NOMO-1 (cell line): ENCODE measurements at regions not wholly inside any gene's neighbourhood (a gene's known extent, or its start where the extent isn't known, plus 50 kb on each side); places are given as distances from the start of the nearest gene placed in this dataset.
A peak's percentile ranks its signal among the peaks of the same experiment; 100 is the strongest.
"Not testable (repeated sequence)": the region's sequence is repeated elsewhere in the genome, so short reads cannot be mapped to it uniquely, and the experiment has no call there.

Source experiments
- DNase-seq, 2 experiments: peaks; one replicate each; lab custom pipeline; 2025; ENCODE audit not compliant: unreplicated experiment in 2 of 2; lab: John Stamatoyannopoulos, UW

DNA sequence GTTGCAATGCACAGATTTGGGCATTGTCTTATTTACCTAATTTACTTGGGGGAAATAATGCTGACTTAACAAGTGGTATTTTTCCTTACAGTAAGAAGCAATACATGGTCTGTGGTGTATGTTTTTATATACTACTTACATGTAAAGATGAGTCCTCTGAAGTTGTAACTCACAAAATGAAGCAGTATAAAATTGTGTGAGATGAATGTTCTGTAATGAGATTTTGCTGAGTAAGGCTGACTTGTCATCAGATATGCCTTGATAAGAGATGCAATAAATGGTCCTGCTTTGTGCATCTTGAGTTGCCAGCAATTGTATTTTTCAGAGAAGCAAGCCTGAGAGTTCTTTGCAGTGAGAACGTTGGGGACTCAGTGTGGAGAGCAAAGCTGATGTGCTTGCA lies 92.2 kb upstream of the GNAQ start:
- DNase-seq, result no peak

DNA sequence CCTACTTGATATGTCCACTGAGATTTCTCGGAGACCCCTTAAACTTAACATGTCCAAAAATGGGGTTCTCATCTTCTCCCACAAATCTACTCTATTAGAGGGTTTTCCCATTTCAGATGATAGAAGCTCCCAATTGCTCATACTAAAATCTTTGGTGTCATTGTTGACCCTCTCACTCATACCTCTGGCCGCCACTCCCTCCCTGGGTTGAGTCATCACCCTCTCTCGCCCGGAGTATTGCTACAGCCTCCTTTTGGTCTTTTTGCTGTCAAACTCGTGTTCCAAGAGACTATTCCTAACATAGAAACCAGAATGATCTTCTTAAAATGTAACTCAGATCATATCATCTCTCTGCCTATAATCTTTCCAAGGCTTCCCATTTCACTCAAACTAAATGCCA lies 91.0 kb upstream of the GNAQ start:
- DNase-seq, result no peak

DNA sequence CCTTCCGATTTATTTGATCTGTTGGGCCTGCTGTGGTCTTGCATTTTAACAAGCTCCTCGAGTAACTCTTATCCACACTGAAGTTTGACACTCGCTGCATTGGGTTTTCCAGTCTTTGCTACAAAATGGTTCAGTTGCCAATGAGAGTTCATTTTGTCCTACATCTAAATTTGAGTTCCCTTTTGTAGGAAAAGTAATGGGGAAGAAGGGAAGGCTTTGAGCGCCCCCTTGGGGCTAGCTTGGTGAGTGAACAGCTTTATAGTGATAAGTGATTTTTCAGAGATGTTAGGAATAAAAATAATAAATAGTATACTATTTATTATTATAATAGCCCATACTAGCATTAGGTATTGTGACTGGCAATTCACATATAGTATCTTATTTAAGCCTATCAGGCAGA lies 89.9 kb upstream of the GNAQ start:
- DNase-seq, result peak in 1 of 2 experiments; percentile 26

DNA sequence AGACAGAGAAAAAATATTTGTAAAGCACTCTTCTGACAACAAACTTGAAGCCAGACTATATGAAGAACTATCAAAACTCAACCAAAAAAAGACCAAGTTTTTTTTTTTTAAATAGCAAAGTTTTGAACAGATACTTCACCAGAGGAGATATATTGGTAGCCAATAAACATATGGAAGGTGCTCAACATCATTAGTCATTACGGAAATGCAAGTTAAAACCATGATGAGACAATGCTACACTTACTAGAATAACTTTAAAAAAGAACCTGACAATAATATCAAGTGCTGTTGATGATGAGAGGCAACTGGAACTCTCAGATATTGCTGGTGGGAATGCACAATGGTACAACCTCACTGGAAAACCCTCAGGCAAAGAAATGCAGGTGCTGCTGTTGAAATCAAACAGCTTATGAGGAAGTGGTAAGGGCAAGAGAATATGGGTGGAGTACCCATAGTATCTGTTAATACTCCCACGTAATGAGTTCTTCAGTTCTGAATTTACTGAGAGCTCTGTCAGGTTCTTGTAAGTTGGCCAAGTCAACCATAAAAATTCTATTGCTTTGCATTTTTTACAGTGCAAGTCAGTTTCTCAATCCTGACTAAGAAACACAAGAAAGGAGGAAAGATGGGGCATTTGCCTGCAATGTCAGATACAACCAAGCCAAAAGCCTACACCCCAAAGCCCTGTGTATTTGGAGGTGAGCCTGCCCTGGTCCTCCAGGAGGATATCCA lies 87.3 kb upstream of the GNAQ start:
- peak; percentile 28 to 67 for DNase-seq

DNA sequence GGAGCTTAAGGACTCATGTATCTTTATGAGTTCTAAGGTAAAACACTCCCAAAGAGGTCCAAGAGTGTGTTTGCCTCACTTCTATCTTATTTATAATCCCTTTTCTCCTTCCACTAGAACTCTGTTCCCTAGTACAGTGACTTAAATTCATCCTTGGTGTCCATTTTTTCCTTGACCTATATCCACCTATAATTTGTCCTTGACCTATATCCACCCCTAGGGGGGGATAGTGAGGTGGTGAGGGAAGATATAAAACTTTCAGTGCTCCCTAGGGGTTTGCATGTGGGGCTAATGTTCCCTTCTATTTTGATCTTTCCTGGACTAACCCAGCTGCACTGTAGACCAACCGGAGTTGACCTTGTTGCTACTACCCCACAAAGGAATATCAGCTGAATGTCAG lies 83.5 kb upstream of the GNAQ start:
- no peak for DNase-seq

DNA sequence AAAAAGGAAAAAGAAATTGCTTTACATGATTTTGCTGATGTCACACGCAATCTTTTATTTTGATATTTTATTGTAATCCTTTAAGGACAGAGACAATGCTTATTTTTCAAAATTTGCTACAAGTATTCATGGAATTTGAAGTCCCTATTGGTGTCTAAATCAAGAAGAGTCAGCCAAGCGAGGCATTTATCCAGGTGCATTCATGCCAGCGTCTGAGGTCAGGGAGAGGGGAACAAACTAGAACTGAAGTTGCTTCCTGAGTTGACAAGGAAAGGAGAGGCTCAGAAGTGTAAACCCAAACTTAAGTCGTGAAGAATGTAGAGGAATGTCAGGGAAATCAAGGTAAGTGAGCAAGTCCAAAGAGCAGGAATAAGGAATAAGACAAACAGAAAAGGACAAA lies 83.0 kb upstream of the GNAQ start:
- no peak for DNase-seq

DNA sequence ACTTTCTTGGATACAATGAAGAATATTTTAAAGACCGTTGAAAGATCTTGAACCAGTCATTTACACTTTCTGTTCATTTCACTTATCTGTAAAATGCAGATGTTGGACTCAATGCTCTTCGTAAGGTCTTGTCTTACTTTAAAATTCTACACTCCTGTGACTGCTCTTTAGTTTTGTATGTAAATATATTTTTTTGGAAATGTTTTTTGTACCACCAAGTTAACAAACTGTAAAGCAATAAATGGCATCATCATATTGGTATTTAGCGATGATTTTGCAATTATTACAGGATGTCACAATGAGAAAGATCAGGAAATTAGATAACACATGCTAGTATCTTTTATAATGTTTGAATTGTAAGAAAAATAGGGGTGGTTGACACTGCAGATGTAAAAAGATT lies 80.8 kb upstream of the GNAQ start:
- no peak for DNase-seq

DNA sequence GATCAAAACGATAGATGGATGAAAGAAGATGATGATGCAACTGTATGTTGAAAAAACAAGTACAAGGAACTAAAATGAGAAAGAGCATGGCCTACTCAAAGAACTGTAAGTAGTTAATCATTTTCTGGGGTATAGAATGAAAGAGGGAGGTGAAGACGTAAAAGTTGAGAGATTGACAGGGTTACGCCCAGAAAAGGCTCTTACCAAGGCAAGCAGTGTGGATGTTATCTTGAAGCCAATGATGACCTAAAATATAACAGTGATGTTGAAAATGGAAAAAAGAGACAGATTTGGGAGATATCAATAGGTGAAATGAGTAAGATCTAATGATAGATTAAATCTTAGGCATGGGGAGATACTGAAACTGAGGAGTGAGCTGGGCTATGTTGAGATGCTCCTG lies 80.4 kb upstream of the GNAQ start:
- no peak for DNase-seq

DNA sequence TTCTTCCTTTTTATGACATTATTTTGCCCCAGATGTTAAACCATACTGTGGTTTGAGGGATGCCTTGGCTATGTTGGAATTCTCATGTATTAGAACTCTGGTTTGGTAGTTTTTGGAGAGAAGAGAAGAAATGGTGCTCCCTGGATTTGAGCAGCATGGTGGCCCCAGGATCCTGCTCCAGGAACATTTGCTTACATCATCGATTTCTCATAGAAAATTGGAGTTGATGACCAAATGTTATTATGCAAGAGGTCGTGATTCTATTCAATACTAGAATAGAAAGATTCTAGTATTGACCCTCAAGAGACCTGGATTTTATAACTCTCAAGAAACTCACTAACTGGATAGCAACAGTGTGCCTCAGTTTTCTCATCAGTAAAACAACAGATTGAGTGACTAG lies 77.5 kb upstream of the GNAQ start:
- no peak for DNase-seq

DNA sequence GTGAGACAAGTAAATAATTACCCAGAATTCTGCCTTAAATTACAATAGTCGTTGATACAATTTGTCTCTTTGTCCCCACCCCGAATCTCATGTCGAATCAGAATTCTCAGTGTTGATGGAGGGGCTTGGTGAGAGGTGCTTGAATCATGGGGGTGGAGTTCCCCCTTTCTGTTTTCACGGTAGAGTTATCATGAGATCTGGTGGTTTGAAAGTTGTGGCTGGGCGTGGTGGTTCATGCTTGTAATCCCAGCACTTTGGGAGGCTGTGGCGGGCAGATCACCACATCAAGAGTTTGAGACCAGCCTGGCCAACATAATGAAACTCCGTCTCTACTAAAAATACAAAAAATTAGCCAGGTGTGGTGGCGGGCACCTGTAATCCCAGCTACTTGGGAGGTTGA lies 75.0 kb upstream of the GNAQ start:
- not testable (repeated sequence) for DNase-seq

DNA sequence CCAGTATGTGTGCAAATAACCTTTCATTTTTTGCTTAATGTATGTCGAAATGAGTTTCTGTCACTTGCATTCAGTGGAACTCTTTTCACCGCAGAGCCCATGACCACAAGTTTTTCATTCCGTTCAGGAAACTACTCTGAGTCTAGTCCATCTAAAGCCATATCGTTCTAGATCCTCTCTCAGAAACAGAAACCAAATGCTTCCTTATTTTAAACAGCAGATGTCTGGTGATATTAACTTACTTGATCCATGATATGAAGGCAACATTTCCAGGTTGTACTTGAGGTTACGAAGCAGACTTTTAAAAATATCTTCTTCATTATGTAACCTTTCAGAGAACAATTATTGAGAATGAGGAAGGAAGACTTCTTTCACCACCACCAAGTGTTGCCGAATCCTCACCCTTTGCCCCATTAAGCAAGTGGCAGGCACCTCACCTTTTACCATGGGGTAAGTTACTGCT lies 72.4 kb upstream of the GNAQ start:
- DNase-seq, result peak; percentile 73 to 92

DNA sequence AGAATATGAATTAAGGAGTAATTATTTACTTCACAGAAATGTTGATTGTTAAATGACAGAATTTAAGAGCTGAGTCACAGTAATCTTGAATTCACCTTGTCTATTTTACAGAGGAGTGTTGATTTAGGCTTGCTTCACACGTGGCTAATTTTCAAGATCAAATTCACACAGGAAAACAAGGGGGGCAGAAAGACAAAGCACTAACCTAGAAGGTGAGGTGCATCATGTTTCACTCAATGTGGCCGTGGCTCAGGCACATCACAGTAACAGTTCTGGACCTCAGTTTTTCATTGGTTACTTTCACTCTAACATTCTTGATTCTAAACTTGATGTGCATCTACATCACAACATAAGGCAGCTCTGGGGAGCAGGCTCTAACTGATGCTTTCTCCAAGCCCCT lies 69.6 kb upstream of the GNAQ start:
- DNase-seq, result no peak

DNA sequence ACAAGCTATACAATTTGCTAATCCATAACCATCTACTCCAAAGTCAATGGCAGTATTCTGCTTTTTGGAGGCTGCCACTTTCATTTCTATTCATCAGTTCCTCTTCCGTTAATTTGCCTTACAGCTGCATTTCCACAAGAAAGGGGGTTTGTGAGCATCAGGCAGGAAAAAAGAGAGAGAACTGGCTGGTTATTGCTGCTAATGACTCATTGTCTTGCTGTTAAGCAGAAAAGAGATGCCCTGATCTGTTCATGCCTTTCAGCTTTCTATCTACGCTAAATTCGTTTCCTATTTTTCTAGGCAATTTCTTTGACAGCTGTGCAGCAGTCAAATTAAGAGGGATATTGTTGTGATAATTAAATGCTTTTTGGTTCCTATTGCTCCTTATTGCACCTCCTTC lies 65.9 kb upstream of the GNAQ start:
- peak; percentile 52 to 76 for DNase-seq

DNA sequence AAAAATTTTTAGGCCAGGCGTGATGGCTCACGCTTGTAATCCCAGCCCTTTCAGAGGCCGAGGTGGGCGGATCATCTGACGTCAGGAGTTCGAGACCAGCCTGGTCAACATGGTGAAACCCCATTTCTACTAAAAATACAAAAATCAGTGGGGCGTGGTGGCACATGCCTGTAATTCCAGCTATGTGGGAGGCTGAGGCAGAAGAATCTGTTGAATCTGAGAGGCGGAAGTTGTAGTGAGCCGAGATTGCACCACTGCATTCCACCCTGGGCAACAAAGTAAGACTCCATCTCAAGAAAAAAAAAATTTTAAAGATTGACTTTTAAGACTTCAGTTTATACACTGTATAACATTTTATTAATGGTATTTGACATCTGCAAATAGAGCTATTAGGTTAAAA lies 60.1 kb upstream of the GNAQ start:
- no peak for DNase-seq

DNA sequence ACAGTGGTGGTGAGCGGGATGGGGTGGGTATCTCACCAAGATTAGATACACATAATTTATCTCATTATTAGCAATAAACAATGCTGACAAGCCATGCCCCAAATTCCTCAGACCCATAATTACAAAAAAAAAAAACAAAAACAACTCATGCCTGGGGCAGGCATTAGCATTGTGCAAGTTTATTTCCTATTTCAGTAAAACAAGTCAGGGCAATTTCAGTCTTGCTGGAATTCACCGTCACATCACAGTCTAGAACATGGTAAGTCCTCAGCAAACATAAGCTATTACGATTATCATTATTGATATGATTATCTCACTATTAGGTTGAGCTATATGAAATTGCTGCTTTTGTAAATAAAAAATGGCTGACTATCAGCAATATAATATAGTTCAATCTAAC lies 57.5 kb upstream of the GNAQ start:
- DNase-seq, result no peak

DNA sequence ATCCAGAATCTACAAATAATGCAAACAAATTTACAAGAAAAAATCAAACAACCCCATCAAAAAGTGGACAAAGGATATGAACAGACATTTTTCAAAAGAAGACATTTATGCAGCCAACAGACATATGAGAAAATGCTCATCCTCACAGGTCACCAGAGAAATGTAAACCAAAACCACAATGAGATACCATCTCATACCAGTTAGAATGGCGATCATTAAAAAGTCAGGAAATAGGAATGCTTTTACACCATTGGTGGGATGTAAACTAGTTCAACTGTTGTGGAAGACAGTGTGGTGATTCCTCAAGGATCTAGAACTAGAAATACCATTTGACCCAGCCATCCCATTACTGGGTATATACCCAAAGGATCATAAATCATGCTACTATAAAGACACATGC lies 56.6 kb upstream of the GNAQ start:
- DNase-seq, result not testable (repeated sequence)
